H1 (cell line): ENCODE measurements at regions not wholly inside any gene's neighbourhood (a gene's known extent, or its start where the extent isn't known, plus 50 kb on each side); places are given as distances from the start of the nearest gene placed in this dataset.

Experiments
- BACH1 ChIP-seq: IDR thresholded peaks from 2 replicates; pipeline ENCODE4 v1.6.1; 2012; ENCODE audit warnings: low read length, improper control_type of control experiment
- CBX8 ChIP-seq: fragments of 300-800, 300-1000 bp; sonication (generic); IDR thresholded peaks from 2 replicates; pipeline ENCODE4 v1.7.1; 2016; ENCODE audit warnings: low read depth, low read length, borderline replicate concordance
- EP300 ChIP-seq, 2 experiments: IDR thresholded peaks; 1 replicate in 1 of 2; 2 replicates in 1 of 2; pipeline ENCODE4 v1.6.1; 2011 to 2012; ENCODE audit warnings: low read depth in 2 of 2, low read length in 2 of 2, mild to moderate bottlenecking in 2 of 2, borderline replicate concordance in 1 of 2, inconsistent platforms in 1 of 2, moderate library complexity in 1 of 2

DNA sequence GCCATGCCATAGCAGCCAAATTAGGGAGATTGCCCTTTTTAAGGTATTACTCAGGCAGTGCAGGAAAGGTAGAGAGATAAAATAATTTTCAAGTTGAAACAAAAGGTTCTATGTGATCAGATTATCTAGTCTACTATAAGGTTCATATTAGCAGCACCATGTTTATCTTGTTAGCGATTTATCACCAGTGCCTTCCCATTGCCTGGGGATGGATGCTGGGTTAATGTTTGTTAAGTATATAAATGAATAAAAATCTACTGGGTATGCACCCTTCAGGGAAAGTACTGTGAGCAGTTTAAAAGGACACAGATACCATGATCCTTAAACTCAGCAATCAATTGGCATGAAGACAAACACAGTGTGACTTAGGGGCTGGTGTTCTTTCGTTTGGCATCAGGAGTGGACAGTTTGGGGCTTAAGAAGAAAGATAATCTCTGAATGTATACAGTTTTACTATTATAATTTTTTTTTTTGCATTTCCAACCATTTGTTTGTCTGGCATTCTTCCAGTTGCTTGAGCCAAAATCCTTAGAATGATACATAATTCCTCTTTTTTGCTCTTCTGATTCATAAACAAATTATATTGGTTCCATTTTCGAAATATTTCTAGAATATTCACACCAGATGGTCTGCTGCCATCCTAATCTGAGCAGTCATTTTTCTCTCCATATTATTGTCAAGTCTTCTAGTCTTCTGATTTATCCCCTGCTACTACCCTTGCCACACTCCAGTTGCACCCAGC is 512.8 kb upstream of the SLC8A1 start (continued):
- TF ChIP-seq EP300 (IDR thresholded peaks at IDR 0.05; ENCODE audit: borderline replicate concordance in 1 of 2, low read depth in 2 of 2, low read length in 2 of 2) (no peak), CBX8 (no peak), BACH1 (no peak)
